ENCODE measurements at regions not wholly inside any gene's neighbourhood (a gene's known extent, or its start where the extent isn't known, plus 50 kb on each side); places are given as distances from the start of the nearest gene placed in this dataset.

DNA sequence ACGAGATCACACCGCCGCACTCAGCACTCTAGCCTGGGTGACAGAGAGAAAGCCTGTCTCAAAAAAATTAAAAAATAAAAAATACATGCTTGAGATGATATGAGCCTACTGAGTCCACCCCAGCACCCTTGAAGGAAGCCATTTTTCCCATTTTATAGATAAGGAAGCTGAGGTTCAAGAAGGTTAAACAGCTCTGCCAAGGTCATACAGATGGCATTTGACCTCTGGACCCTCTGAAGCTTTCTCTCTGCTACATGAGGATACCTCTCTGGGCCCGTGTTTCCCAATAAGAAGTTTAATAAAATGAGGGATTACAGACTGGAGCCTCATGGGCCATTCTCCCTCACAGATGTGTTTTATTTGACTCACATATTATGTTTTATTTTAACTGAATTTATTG lies 53.9 kb upstream of the PNMA1 start:
- TF ChIP-seq, protein P1, sequence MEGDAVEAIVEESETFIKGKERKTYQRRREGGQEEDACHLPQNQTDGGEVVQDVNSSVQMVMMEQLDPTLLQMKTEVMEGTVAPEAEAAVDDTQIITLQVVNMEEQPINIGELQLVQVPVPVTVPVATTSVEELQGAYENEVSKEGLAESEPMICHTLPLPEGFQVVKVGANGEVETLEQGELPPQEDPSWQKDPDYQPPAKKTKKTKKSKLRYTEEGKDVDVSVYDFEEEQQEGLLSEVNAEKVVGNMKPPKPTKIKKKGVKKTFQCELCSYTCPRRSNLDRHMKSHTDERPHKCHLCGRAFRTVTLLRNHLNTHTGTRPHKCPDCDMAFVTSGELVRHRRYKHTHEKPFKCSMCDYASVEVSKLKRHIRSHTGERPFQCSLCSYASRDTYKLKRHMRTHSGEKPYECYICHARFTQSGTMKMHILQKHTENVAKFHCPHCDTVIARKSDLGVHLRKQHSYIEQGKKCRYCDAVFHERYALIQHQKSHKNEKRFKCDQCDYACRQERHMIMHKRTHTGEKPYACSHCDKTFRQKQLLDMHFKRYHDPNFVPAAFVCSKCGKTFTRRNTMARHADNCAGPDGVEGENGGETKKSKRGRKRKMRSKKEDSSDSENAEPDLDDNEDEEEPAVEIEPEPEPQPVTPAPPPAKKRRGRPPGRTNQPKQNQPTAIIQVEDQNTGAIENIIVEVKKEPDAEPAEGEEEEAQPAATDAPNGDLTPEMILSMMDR (IDR thresholded peaks at IDR 0.05) = no peak
- no peak for TF ChIP-seq POLR2A (IDR thresholded peaks at IDR 0.05)

Measured in vagina (tissue), 2 donors.